CD8-positive, alpha-beta memory T cell (primary cell): ENCODE measurements at regions not wholly inside any gene's neighbourhood (a gene's known extent, or its start where the extent isn't known, plus 50 kb on each side); places are given as distances from the start of the nearest gene placed in this dataset.

Experiments
- CTCF ChIA-PET: fragments of 350-600 bp; sonication (Branson Sonifier 250); formaldehyde crosslinking; loops from one replicate; lab custom pipeline; 2021; ENCODE audit warnings: antibody characterized with exemption; lab: Charles Lee
- POLR2A ChIA-PET: fragments of 350-600 bp; sonication (Branson Sonifier 250); formaldehyde crosslinking; loops from one replicate; lab custom pipeline; 2021; ENCODE audit warnings: antibody characterized with exemption; lab: Charles Lee
- DNase-seq, 5 donors: peaks; one replicate each; pipeline versions ENCODE4 v3.0.0 to v3.0.0-alpha.2; 2020 to 2022; ENCODE audit warnings: mixed read lengths in 1 of 5
- H3K27ac ChIP-seq: one replicate; pipeline ENCODE4 v1.7.0; 2013; ENCODE audit warnings: low read depth, mild to moderate bottlenecking, low read length, moderate library complexity
- H3K27me3 ChIP-seq: 2 replicates; pipeline ENCODE4 v1.7.0; 2013; ENCODE audit warnings: low read length, mild to moderate bottlenecking; ENCODE audit not compliant: insufficient read depth, poor library complexity, severe bottlenecking
- H3K36me3 ChIP-seq: 2 replicates; pipeline ENCODE4 v1.7.0; 2013; ENCODE audit warnings: mild to moderate bottlenecking, low read length, moderate library complexity; ENCODE audit not compliant: insufficient read depth
- H3K4me1 ChIP-seq: 2 replicates; pipeline ENCODE4 v1.7.0; 2013; ENCODE audit warnings: mild to moderate bottlenecking, low read length, moderate library complexity; ENCODE audit not compliant: insufficient read depth
- H3K4me3 ChIP-seq: 2 replicates; pipeline ENCODE4 v1.7.0; 2013; ENCODE audit warnings: mild to moderate bottlenecking, low read length
- H3K9me3 ChIP-seq: 2 replicates; pipeline ENCODE4 v1.7.0; 2013; ENCODE audit warnings: mild to moderate bottlenecking, low read length
- H3K27ac Mint-ChIP-seq, 8 donors: one replicate each; pipeline ENCODE4 v1.8.0; 2020 to 2021; ENCODE audit warnings: mixed read lengths in 8 of 8, mild to moderate bottlenecking in 6 of 8, inconsistent platforms in 3 of 8, moderate library complexity in 3 of 8
- H3K27me3 Mint-ChIP-seq, 2 donors: one replicate each; pipeline ENCODE4 v1.8.0; 2020 to 2021; ENCODE audit warnings: mixed read lengths in 2 of 2, mild to moderate bottlenecking in 1 of 2, moderate library complexity in 1 of 2
- H3K36me3 Mint-ChIP-seq, 3 donors: one replicate each; pipeline ENCODE4 v1.8.0; 2020 to 2021; ENCODE audit warnings: mixed read lengths in 3 of 3, inconsistent platforms in 1 of 3, mild to moderate bottlenecking in 1 of 3
- H3K4me1 Mint-ChIP-seq, 3 donors: one replicate each; pipeline ENCODE4 v1.8.0; 2020 to 2021; ENCODE audit warnings: mixed read lengths in 3 of 3, inconsistent platforms in 1 of 3, mild to moderate bottlenecking in 1 of 3
- H3K4me3 Mint-ChIP-seq, 7 donors: one replicate each; pipeline ENCODE4 v1.8.0; 2020 to 2021; ENCODE audit warnings: mixed read lengths in 7 of 7, mild to moderate bottlenecking in 6 of 7, moderate library complexity in 4 of 7, inconsistent platforms in 2 of 7
- H3K9me3 Mint-ChIP-seq, 5 donors: one replicate each; pipeline ENCODE4 v1.8.0; 2020 to 2022; ENCODE audit warnings: mixed read lengths in 5 of 5, mild to moderate bottlenecking in 3 of 5, moderate library complexity in 2 of 5, inconsistent platforms in 1 of 5

DNA sequence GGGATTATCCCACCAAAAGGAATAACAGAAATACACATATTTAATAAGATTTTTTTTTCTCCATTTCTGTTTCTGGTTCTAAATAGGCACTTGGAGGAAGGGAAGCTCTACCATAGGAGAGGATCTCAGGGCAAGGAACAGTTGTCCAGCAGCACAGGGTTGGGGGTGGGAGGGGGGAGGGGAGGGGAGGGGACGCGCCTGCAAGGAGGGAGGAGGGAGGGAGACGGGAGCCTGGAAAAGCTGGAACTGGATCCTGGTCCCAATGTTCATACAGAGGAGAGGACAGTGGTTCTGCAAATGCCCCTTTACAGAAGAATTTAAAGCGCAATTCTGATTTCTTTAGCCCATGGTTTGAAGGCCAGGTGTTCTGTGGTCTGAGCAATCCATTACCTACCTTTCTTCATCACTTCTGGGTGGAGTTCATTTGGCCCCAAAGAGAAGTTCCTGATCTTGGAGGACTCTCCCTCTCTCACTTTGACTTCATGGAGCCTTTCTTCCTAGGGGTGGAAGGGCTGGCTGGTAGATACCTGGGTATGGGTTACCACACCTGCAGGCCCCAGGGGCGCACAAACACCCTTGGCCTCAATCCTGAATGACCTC, 348.9 kb upstream of the NCAM1 start:
- Histone ChIP-seq H3K4me1 (no peaks in the 10 kb centered on the region), H3K36me3 (no peaks in the 10 kb centered on the region), H3K9me3 (no peaks in the 10 kb centered on the region), H3K4me3 (no peak overlapping the region), H3K27ac (no peak overlapping the region), H3K27me3 (no peaks in the 10 kb centered on the region)
- Mint-ChIP-seq H3K4me3 (no peak overlapping the region), H3K27ac (no peak overlapping the region), H3K36me3 (no peaks in the 10 kb centered on the region), H3K27me3 (peaks cover 2 to 13% of the 10 kb centered on the region in 2 donors), H3K9me3 (no peaks in the 10 kb centered on the region), H3K4me1 (no peaks in the 10 kb centered on the region)
- ChIA-PET CTCF (interaction anchor here (1.4 kb wide), 1 partner anchor 24 kb away, joined by 3 read pairs; no protein-coding TSS in a partner anchor), POLR2A (no interaction called here)
- DNase-seq, result no peak

DNA sequence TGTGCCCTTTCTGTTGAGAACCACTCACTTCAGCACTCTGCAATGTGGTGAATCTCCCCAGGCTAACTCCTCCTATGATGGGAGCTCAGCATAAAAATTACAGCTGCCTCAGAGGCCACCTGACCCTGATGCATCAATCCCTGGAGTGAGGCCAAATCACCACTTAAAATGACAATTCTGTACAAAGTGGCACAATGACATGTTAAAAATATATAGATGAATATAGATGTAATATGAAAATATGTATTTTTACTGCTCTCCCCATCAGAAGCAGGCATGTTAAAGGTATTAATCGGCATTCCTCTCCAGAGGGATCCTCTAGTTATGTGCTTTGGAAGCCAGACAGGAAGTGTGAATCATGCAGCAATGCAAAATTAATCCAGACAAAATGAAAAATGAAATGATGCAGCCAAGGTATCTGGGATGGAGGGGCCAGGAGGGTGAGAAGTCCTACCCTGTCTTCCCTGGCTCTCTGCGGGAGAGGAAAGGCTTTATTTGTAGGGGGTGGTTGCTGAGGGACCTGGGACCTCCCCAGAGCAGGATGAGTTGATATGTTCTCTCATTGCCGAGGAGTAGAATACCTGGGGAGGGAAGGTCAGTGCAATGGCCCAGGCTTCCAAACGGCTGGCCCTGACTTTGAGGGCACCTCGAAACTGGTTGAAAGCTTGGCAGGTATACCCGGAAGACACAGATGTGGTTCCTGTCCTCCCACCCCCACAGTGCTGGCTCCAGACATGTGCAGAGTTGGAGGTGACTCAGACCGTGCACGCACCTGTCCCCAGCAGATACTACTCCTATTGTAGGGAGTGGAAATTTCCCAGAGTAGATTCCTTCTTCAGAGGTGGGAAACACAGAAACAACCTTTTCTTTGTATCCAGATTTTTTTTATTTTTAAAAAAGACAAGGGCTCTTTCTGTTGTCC, 347.9 kb upstream of the NCAM1 start:
- no peaks in the 10 kb centered on the region for H3K36me3 Mint-ChIP-seq
- POLR2A ChIA-PET, result no interaction called here
- H3K27ac ChIP-seq, result no peak overlapping the region
- no peaks in the 10 kb centered on the region for H3K36me3 ChIP-seq
- no peaks in the 10 kb centered on the region for H3K27me3 ChIP-seq
- no peaks in the 10 kb centered on the region for H3K4me1 ChIP-seq
- H3K4me3 ChIP-seq, result no peak overlapping the region
- H3K27me3 Mint-ChIP-seq, result peaks cover 4 to 14% of the 10 kb centered on the region in 2 donors
- no peaks in the 10 kb centered on the region for H3K4me1 Mint-ChIP-seq
- no peak for DNase-seq
- CTCF ChIA-PET, result interaction anchor here (1.4 kb wide), 1 partner anchor 25 kb away, joined by 3 read pairs; no protein-coding TSS in a partner anchor
- no peak overlapping the region for H3K27ac Mint-ChIP-seq
- no peaks in the 10 kb centered on the region for H3K9me3 ChIP-seq
- H3K9me3 Mint-ChIP-seq, result no peaks in the 10 kb centered on the region
- no peak overlapping the region for H3K4me3 Mint-ChIP-seq

DNA sequence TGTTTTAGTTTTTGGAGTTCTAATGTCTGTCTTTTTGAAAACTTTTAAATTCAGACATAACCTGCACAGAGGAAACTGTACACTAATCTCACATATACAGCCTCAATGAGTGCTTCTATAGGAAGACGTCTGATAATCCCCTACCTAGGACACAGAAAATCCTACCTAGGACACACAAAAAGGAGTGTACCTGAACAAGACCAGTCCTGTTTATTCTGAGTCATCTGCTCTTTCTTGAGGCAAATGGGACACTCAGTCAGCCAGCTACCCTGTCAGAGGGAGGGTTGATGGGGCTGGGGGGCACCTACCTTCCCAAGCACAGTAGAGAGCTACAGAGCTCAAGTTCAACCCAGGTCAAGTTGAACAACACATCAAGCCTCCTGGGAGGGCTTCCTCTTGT, 346.6 kb upstream of the NCAM1 start:
- Mint-ChIP-seq H3K4me1 (no peaks in the 10 kb centered on the region), H3K27ac (no peak overlapping the region), H3K9me3 (no peaks in the 10 kb centered on the region), H3K4me3 (no peak overlapping the region), H3K36me3 (no peaks in the 10 kb centered on the region), H3K27me3 (peaks cover 6 to 14% of the 10 kb centered on the region in 2 donors)
- H3K4me1 ChIP-seq, result no peaks in the 10 kb centered on the region
- no peaks in the 10 kb centered on the region for H3K9me3 ChIP-seq
- H3K4me3 ChIP-seq, result no peak overlapping the region
- no peak overlapping the region for H3K27ac ChIP-seq
- DNase-seq, result no peak
- POLR2A ChIA-PET, result no interaction called here
- no peaks in the 10 kb centered on the region for H3K36me3 ChIP-seq
- CTCF ChIA-PET, result no interaction called here
- no peaks in the 10 kb centered on the region for H3K27me3 ChIP-seq

DNA sequence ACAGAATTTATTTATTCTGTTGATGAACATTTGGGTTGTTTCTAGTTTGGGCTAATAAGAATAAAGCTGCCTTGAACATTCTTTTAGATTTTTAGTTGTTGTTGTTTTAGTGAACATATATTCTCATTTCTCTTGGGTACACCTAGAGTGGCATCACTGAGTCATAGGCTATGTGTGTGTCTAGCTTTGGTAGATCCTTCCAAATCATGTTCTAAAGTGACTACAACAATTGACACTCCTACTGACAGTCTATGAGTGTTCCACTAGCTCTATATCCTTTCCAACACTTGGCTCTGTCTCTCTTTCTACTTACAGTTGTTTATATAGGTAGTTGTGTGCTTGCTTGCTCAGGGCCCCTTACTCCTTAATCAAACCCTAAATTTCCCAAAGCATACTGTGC, 346.0 kb upstream of the NCAM1 start:
- Histone ChIP-seq H3K9me3 (no peaks in the 10 kb centered on the region), H3K36me3 (no peaks in the 10 kb centered on the region), H3K27me3 (no peaks in the 10 kb centered on the region), H3K27ac (no peak overlapping the region), H3K4me3 (no peak overlapping the region), H3K4me1 (no peaks in the 10 kb centered on the region)
- CTCF ChIA-PET, result no interaction called here
- H3K9me3 Mint-ChIP-seq, result no peaks in the 10 kb centered on the region
- H3K27ac Mint-ChIP-seq, result no peak overlapping the region
- no peak overlapping the region for H3K4me3 Mint-ChIP-seq
- no peaks in the 10 kb centered on the region for H3K36me3 Mint-ChIP-seq
- peaks cover 6 to 14% of the 10 kb centered on the region in 2 donors for H3K27me3 Mint-ChIP-seq
- POLR2A ChIA-PET, result no interaction called here
- H3K4me1 Mint-ChIP-seq, result no peaks in the 10 kb centered on the region
- no peak for DNase-seq

DNA sequence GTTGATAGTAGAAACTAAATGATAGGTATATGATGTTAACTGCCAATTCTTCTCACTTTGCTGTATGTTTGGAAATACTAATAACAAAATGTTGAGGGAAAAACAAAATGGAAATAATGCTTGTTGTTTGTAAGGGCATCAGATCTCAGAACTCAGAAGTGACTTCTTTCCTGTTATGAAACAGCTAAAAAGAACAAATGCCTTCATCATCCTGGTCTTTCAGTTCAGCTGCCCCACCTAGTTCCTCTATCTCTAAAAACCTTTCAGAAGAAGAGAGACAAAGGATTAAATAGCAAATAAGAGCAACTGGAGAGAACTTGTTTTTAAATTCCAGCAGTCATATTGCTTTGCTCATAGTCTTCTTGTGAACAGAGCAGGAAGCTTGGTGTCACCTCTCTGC, 345.3 kb upstream of the NCAM1 start:
- H3K27me3 Mint-ChIP-seq, result peaks cover 6 to 12% of the 10 kb centered on the region in 2 donors
- H3K27ac Mint-ChIP-seq, result no peak overlapping the region
- H3K4me1 Mint-ChIP-seq, result no peaks in the 10 kb centered on the region
- Histone ChIP-seq H3K9me3 (no peaks in the 10 kb centered on the region), H3K27ac (no peak overlapping the region), H3K36me3 (no peaks in the 10 kb centered on the region), H3K4me1 (no peaks in the 10 kb centered on the region), H3K27me3 (no peaks in the 10 kb centered on the region), H3K4me3 (no peak overlapping the region)
- CTCF ChIA-PET, result no interaction called here
- no peaks in the 10 kb centered on the region for H3K9me3 Mint-ChIP-seq
- H3K36me3 Mint-ChIP-seq, result no peaks in the 10 kb centered on the region
- no peak overlapping the region for H3K4me3 Mint-ChIP-seq
- POLR2A ChIA-PET, result no interaction called here
- DNase-seq, result no peak

DNA sequence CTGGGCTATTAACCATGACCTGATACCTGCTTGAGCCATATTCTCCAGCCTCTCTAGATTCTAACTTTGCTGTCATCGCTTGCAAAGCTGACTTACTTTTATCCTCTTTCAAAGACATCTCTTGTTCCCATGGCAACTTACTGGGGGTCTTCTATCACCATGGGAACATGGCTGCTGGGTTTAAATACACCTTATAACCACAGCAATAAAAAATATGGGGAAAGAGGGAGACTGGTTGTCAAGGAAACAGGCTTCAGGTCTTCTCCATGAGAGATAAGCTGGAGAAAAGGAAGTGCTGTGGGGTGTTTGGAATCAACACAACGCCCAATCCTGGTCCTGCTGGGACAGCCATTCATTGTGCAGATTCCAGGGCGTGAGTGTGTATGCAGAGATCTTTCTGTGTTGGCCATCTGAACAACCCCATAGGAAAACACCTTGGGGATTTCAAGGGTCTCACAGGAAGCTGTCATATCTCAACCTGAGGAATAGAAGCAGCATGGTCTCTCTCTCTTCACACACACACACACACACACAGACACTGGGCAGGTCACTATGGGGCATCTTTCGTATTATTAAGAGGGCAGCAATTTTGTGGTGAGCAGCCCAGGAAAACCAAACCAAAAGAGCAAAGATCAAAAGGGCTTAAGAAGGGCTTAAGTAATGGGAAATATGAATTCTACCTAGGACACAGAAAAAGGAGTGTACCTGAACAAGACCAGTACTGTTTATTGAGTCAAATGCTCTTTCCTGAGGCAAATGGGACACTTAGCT, 344.7 kb upstream of the NCAM1 start:
- no peaks in the 10 kb centered on the region for H3K4me1 ChIP-seq
- no peaks in the 10 kb centered on the region for H3K36me3 ChIP-seq
- no peaks in the 10 kb centered on the region for H3K9me3 ChIP-seq
- no peak for DNase-seq
- no peak overlapping the region for H3K27ac Mint-ChIP-seq
- H3K9me3 Mint-ChIP-seq, result no peaks in the 10 kb centered on the region
- POLR2A ChIA-PET, result no interaction called here
- H3K27me3 Mint-ChIP-seq, result peaks cover 6 to 12% of the 10 kb centered on the region in 2 donors
- H3K4me3 Mint-ChIP-seq, result no peak overlapping the region
- H3K4me3 ChIP-seq, result no peak overlapping the region
- H3K27me3 ChIP-seq, result no peaks in the 10 kb centered on the region
- H3K36me3 Mint-ChIP-seq, result no peaks in the 10 kb centered on the region
- CTCF ChIA-PET, result no interaction called here
- no peaks in the 10 kb centered on the region for H3K4me1 Mint-ChIP-seq
- H3K27ac ChIP-seq, result no peak overlapping the region

DNA sequence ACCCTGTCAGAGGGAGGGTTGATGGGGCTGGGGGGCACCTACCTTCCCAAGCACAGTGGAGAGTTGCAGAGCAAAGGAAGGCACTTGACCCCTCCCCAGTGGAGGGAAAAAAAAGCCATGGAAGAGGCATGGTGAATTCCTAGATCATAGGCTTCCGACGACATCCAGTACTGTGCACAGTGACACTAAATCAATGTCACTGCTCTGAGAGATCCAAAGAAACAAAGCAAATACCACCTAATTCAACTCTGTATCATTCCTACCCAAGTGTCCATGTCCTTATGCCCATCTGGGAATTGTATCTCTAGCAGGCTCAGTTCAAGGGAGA, 344.2 kb upstream of the NCAM1 start:
- CTCF ChIA-PET, result no interaction called here
- no peaks in the 10 kb centered on the region for H3K36me3 ChIP-seq
- POLR2A ChIA-PET, result no interaction called here

More for the DNA sequence above, 344.2 kb upstream of the NCAM1 start:
- Histone ChIP-seq H3K4me1 (no peaks in the 10 kb centered on the region), H3K27me3 (no peaks in the 10 kb centered on the region), H3K4me3 (no peak overlapping the region), H3K27ac (no peak overlapping the region), H3K9me3 (no peaks in the 10 kb centered on the region)
- H3K27ac Mint-ChIP-seq, result no peak overlapping the region
- no peaks in the 10 kb centered on the region for H3K36me3 Mint-ChIP-seq
- H3K4me1 Mint-ChIP-seq, result no peaks in the 10 kb centered on the region
- no peak overlapping the region for H3K4me3 Mint-ChIP-seq
- no peaks in the 10 kb centered on the region for H3K9me3 Mint-ChIP-seq
- DNase-seq, result no peak
- H3K27me3 Mint-ChIP-seq, result peaks cover 6 to 12% of the 10 kb centered on the region in 2 donors
